Esophagus muscularis mucosa (tissue), 4 donors: ENCODE measurements at regions not wholly inside any gene's neighbourhood (a gene's known extent, or its start where the extent isn't known, plus 50 kb on each side); places are given as distances from the start of the nearest gene placed in this dataset.
A peak's percentile ranks its signal among the peaks of the same experiment; 100 is the strongest.

Experiments
- DNase-seq: peaks from one replicate; pipeline ENCODE4 v3.0.0-alpha.2; 2017; ENCODE audit errors: extremely low spot score
- H3K27ac ChIP-seq, 4 donors: fragments of 200-600 bp; sonication (generic); replicated peaks in 1 of 4; 1 replicate in 3 of 4; 2 replicates in 1 of 4; pipeline ENCODE4 v1.5.1; 2016 to 2019; ENCODE audit warnings: mild to moderate bottlenecking in 1 of 4
- H3K27me3 ChIP-seq, 4 donors: fragments of 200-600 bp; sonication (generic); one replicate each; pipeline versions ENCODE4 v1.5.1 to v1.6.0; 2016 to 2019
- H3K36me3 ChIP-seq, 4 donors: fragments of 200-600 bp; sonication (generic); one replicate each; pipeline ENCODE4 v1.5.1; 2016 to 2019
- H3K4me1 ChIP-seq, 4 donors: fragments of 200-600 bp; sonication (generic); one replicate each; pipeline ENCODE4 v1.5.1; 2016 to 2019
- H3K4me3 ChIP-seq, 4 donors: fragments of 200-600 bp; sonication (generic); 1 replicate in 2 of 4; 2 replicates in 2 of 4; pipeline ENCODE4 v1.5.1; 2016 to 2019; ENCODE audit warnings: mild to moderate bottlenecking in 4 of 4, moderate library complexity in 1 of 4
- H3K9me3 ChIP-seq, 4 donors: fragments of 200-600 bp; sonication (generic); 1 replicate in 3 of 4; 2 replicates in 1 of 4; pipeline ENCODE4 v1.5.1; 2016 to 2019
- CTCF ChIP-seq, 3 experiments: fragments of 200-600 bp in 2 of 3; fragments of 450-650 bp in 1 of 3; sonication (generic) in 2 of 3; IDR thresholded peaks; one replicate each; pipeline ENCODE4 v1.5.1; 2017 to 2019; ENCODE audit warnings: antibody characterized with exemption in 3 of 3, mild to moderate bottlenecking in 2 of 3, moderate library complexity in 1 of 3
- EP300 ChIP-seq: sonication (generic); formaldehyde crosslinking; IDR thresholded peaks from one replicate; pipeline ENCODE4 v1.6.1; 2017; ENCODE audit warnings: antibody characterized with exemption
- POLR2A ChIP-seq: fragments of 450-650 bp; IDR thresholded peaks from one replicate; pipeline ENCODE4 v1.6.1; 2017; ENCODE audit warnings: antibody characterized with exemption, moderate library complexity, mild to moderate bottlenecking, low read depth
- POLR2AphosphoS5 ChIP-seq, 2 donors: sonication (generic); formaldehyde crosslinking; IDR thresholded peaks; one replicate each; pipeline ENCODE4 v1.6.1; 2017; ENCODE audit warnings: antibody characterized with exemption in 2 of 2
- WGBS: methylation state at CpG from one replicate; pipeline ENCODE4 v1.1.5; 2018; 5-methylcytosine and 5-hydroxymethylcytosine counted together
- intact Hi-C: fragments of 100-400 bp; cut with DNase I; formaldehyde crosslinking; loops from one replicate; pipeline ENCODE4 v1.15.1; 2023

- peaks cover 0 to 4% (median 0%) of the 10 kb centered on the region in 4 donors for H3K27me3 ChIP-seq
- DNase-seq, result peak; percentile 81
- intact Hi-C loops, result no loop called here
- H3K36me3 ChIP-seq, result no peaks in the 10 kb centered on the region
- no peak overlapping the region for H3K4me3 ChIP-seq
- no peaks in the 10 kb centered on the region for H3K9me3 ChIP-seq
- no peaks in the 10 kb centered on the region for H3K4me1 ChIP-seq
- no peak for TF ChIP-seq CTCF (IDR thresholded peaks at IDR 0.05)
- TF ChIP-seq POLR2A, result no peak
- no peak for TF ChIP-seq EP300
- TF ChIP-seq POLR2AphosphoS5 (IDR thresholded peaks at IDR 0.05), result no peak
- H3K27ac ChIP-seq, result no peak overlapping the region
- 93% methylated on average over 18 of the region's 23 CpGs for WGBS
These were observed 94.8 kb upstream of the ELOVL6 start for GRCh38 chr4:110292994-110293744.

- Histone ChIP-seq H3K4me3 (no peak overlapping the region), H3K27me3 (peaks cover 0 to 4% (median 0%) of the 10 kb centered on the region in 4 donors), H3K36me3 (no peaks in the 10 kb centered on the region), H3K4me1 (no peaks in the 10 kb centered on the region), H3K27ac (no peak overlapping the region), H3K9me3 (no peaks in the 10 kb centered on the region)
- DNase-seq, result no peak
- 81% methylated on average over 1 of the region's 1 CpG for WGBS
- no peak for TF ChIP-seq EP300
- TF ChIP-seq POLR2A, result no peak
- TF ChIP-seq POLR2AphosphoS5 (IDR thresholded peaks at IDR 0.05), result no peak
- TF ChIP-seq CTCF (IDR thresholded peaks at IDR 0.05), result no peak
- intact Hi-C loops, result no loop called here
These were observed 92.1 kb upstream of the ELOVL6 start for GRCh38 chr4:110290511-110290910.

GRCh38 chr4:110289601-110290100 lies 91.2 kb upstream of the ELOVL6 start:
- Histone ChIP-seq H3K27me3 (peaks cover 0 to 4% (median 0%) of the 10 kb centered on the region in 4 donors), H3K27ac (no peak overlapping the region), H3K9me3 (no peaks in the 10 kb centered on the region), H3K4me3 (no peak overlapping the region), H3K36me3 (no peaks in the 10 kb centered on the region), H3K4me1 (no peaks in the 10 kb centered on the region)
- TF ChIP-seq POLR2AphosphoS5 (IDR thresholded peaks at IDR 0.05), result no peak
- TF ChIP-seq CTCF (IDR thresholded peaks at IDR 0.05), result no peak
- TF ChIP-seq POLR2A, result no peak
- no peak for TF ChIP-seq EP300
- WGBS, result 82% methylated on average over 2 of the region's 2 CpGs
- intact Hi-C loops, result no loop called here
- DNase-seq, result peak; percentile 66

GRCh38 chr4:110287130-110287529 lies 88.7 kb upstream of the ELOVL6 start:
- H3K9me3 ChIP-seq, result no peaks in the 10 kb centered on the region
- no peak for TF ChIP-seq POLR2A
- TF ChIP-seq POLR2AphosphoS5 (IDR thresholded peaks at IDR 0.05), result no peak
- no peak for TF ChIP-seq EP300
- no peak for TF ChIP-seq CTCF (IDR thresholded peaks at IDR 0.05)
- WGBS, result 41% methylated on average over 2 of the region's 2 CpGs
- H3K27me3 ChIP-seq, result peaks cover 0 to 4% (median 0%) of the 10 kb centered on the region in 4 donors
- DNase-seq, result no peak
- H3K36me3 ChIP-seq, result no peaks in the 10 kb centered on the region
- no peak overlapping the region for H3K4me3 ChIP-seq
- H3K27ac ChIP-seq, result no peak overlapping the region
- intact Hi-C loops, result no loop called here
- H3K4me1 ChIP-seq, result no peaks in the 10 kb centered on the region

GRCh38 chr4:110278127-110278526 lies 79.7 kb upstream of the ELOVL6 start:
- intact Hi-C loops, result no loop called here
- Histone ChIP-seq H3K4me3 (no peak overlapping the region), H3K27me3 (no peaks in the 10 kb centered on the region), H3K4me1 (no peaks in the 10 kb centered on the region), H3K36me3 (no peaks in the 10 kb centered on the region), H3K27ac (no peak overlapping the region), H3K9me3 (no peaks in the 10 kb centered on the region)
- WGBS, result 84% methylated on average over 2 of the region's 2 CpGs
- TF ChIP-seq CTCF (IDR thresholded peaks at IDR 0.05) (no peak), POLR2A (no peak), POLR2AphosphoS5 (IDR thresholded peaks at IDR 0.05) (no peak), EP300 (no peak)
- DNase-seq, result no peak
